ENCODE measurements at regions not wholly inside any gene's neighbourhood (a gene's known extent, or its start where the extent isn't known, plus 50 kb on each side); places are given as distances from the start of the nearest gene placed in this dataset.

DNA sequence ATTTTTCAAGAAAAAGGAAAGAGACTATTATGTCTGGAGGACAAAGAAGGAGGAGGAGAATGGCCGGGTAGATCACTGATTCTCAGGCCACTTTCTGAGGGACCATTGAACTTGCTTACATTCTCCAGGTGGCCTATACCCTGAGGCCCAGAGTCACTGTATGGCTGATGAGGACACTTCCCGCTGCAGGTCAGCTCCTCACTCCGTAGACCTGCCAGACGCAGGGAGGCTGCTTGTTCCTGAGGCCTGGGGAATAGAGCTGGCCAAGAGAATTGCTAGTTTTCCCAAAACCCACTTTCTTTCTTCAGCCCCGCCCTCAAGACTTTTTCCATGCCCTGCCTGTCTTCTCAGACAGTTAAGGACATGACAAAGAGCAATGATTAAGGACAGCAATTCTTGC, 510.5 kb upstream of the TBX3 start:
- TF ChIP-seq, protein P1, sequence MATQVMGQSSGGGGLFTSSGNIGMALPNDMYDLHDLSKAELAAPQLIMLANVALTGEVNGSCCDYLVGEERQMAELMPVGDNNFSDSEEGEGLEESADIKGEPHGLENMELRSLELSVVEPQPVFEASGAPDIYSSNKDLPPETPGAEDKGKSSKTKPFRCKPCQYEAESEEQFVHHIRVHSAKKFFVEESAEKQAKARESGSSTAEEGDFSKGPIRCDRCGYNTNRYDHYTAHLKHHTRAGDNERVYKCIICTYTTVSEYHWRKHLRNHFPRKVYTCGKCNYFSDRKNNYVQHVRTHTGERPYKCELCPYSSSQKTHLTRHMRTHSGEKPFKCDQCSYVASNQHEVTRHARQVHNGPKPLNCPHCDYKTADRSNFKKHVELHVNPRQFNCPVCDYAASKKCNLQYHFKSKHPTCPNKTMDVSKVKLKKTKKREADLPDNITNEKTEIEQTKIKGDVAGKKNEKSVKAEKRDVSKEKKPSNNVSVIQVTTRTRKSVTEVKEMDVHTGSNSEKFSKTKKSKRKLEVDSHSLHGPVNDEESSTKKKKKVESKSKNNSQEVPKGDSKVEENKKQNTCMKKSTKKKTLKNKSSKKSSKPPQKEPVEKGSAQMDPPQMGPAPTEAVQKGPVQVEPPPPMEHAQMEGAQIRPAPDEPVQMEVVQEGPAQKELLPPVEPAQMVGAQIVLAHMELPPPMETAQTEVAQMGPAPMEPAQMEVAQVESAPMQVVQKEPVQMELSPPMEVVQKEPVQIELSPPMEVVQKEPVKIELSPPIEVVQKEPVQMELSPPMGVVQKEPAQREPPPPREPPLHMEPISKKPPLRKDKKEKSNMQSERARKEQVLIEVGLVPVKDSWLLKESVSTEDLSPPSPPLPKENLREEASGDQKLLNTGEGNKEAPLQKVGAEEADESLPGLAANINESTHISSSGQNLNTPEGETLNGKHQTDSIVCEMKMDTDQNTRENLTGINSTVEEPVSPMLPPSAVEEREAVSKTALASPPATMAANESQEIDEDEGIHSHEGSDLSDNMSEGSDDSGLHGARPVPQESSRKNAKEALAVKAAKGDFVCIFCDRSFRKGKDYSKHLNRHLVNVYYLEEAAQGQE (IDR thresholded peaks at IDR 0.05; ENCODE audit: low read depth) = no peak
- TF ChIP-seq ZBTB7A (IDR thresholded peaks at IDR 0.05; ENCODE audit: low read depth) (no peak), EGR1 (IDR thresholded peaks at IDR 0.05) (no peak), NFIC (IDR thresholded peaks at IDR 0.05) (no peak), EP300 (IDR thresholded peaks at IDR 0.05; ENCODE audit: borderline replicate concordance) (no peak), RAD21 (IDR thresholded peaks at IDR 0.05; ENCODE audit: low read depth) (no peak), MAX (IDR thresholded peaks at IDR 0.05) (no peak)
- TF ChIP-seq, protein P2, sequence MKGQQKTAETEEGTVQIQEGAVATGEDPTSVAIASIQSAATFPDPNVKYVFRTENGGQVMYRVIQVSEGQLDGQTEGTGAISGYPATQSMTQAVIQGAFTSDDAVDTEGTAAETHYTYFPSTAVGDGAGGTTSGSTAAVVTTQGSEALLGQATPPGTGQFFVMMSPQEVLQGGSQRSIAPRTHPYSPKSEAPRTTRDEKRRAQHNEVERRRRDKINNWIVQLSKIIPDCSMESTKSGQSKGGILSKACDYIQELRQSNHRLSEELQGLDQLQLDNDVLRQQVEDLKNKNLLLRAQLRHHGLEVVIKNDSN (IDR thresholded peaks at IDR 0.05) = no peak
